GM18870 (cell line): ENCODE measurements at regions not wholly inside any gene's neighbourhood (a gene's known extent, or its start where the extent isn't known, plus 50 kb on each side); places are given as distances from the start of the nearest gene placed in this dataset.

Experiments
- ATAC-seq: cut with Tn5 transposase; IDR thresholded peaks from one replicate; pipeline ENCODE4 v1.9.1; 2021; ENCODE audit warnings: moderate library complexity; ENCODE audit not compliant: unreplicated experiment

DNA sequence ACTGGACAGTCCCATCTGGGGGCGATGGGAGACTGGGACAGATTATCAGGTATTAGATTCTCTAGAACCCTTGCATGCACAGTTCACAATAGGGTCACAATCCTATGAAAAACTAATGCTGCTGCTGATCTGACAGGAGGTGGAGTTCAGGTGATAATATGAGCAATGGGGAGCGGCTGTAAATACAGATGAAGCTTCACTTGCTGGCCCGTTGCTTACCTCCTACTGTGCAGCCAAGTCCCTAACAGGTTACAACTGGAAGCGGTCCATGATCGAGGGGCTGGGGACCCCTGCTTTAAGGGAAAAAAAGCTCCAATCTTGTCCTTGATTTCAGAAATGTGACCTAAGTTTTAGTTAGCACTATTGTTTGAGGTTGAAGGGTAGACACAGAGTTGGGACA, 175.2 kb downstream of the ZNF330 start:
- no peak for ATAC-seq

GRCh38 chr4:141402712-141403111, 182.0 kb downstream of the ZNF330 start:
- no peak for ATAC-seq

GRCh38 chr4:141403782-141404181, 183.1 kb downstream of the ZNF330 start:
- no peak for ATAC-seq

DNA sequence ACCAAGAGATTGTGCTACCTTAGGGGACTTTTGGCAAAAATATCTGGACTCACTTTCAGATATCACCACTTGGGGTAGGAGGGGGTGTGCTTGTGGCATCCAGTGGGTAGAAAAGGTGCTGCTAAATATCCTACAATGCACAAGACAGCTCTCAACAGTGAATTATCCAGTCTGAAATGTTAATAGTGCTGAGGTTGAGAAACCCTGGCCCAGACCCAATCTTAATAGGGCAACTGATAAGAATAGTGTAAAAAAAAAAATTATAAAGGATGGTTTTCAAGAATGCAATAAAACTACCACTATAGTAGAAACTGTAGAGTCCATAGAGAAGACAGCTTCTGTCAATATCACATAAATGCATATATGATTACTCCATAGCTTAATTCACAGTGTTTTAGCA, 185.5 kb downstream of the ZNF330 start:
- no peak for ATAC-seq

GRCh38 chr4:141409556-141409955, 188.9 kb downstream of the ZNF330 start:
- no peak for ATAC-seq

DNA sequence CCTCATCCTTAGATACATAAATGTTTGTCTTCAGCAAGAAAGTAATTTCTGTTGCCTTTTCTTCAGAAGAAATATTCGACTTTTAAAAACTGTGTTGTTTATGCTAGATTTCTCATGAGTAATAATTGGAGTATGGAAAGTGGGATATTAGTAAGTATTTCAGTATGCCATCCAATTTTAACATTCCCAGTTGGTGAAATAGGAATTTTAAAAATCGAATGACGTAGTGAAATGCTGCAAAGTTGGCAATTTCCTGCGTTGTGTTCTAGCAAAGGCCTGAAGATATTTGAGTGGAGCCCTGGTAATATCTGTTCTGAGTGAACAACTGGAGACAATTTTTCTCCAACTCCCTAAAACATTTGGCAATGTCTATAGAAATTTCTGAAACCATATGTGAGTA, 190.1 kb downstream of the ZNF330 start:
- no peak for ATAC-seq

GRCh38 chr4:141411936-141412335, 191.2 kb downstream of the ZNF330 start:
- ATAC-seq: no peak

DNA sequence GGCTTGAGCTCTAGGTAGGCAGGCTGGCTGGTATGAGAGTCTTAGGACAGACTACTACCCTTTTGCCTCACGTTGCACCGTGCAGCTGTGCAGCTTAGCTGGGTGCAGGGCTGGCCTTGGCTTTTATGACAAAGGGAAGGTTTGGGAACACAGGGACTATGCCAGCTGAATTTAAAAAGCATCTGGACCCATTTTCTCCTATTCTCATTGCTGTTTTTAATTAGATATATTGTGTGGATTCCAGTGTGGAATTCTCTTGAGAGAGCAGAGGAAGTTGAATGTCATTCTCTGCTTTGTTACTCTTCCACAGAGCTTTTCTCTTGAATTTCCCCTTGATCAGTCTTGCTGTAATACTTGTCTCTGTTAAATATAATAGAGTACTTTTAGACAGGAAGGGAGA, 192.7 kb downstream of the ZNF330 start:
- ATAC-seq: no peak

- no peak for ATAC-seq
These were observed 195.0 kb downstream of the ZNF330 start for GRCh38 chr4:141415651-141416050.

GRCh38 chr4:141416219-141416618, 195.5 kb downstream of the ZNF330 start:
- no peak for ATAC-seq

DNA sequence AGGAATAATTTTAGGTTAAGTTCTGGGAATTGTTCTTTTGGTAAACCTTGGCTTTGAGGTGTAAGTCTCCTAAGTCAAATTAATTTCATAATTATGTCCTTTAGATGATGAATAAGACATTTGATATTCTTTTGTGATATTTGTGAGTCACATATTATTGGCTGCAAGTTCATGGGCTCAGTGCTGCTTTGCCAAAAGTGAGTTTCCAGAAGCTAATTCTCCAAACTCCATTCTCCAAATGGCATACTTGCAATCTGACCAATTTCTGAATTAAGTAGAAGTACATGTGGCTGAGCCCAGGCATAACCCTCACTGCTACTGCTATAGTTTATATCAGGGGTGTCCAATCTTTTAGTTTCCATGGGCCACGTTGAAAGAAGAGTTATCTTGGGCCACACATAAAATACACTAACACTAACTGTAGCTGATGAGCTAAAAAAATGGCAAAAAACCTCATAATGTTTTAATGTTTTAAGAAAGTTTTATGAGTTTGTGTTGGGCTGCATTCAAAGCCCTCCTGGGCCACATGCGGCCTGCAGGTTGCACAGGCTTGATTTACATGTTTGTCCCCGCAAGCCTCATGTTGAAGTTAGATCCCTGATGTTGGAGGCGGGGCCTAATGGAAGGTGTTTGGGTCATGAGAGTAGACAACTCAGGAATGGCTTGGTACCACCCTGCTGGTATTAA, 196.1 kb downstream of the ZNF330 start:
- ATAC-seq: no peak

- ATAC-seq: no peak
These were observed 196.7 kb downstream of the ZNF330 start for GRCh38 chr4:141417387-141417786.

- no peak for ATAC-seq
These were observed 204.4 kb downstream of the ZNF330 start for GRCh38 chr4:141425124-141425523.

- ATAC-seq: no peak
These were observed 207.1 kb downstream of the ZNF330 start for GRCh38 chr4:141427726-141428296.

- ATAC-seq: peak; percentile 54
These were observed 206.4 kb upstream of the IL15 start for GRCh38 chr4:141429933-141430332.

GRCh38 chr4:141430686-141431085, 205.7 kb upstream of the IL15 start:
- no peak for ATAC-seq

GRCh38 chr4:141432000-141432712, 204.2 kb upstream of the IL15 start:
- ATAC-seq: no peak

DNA sequence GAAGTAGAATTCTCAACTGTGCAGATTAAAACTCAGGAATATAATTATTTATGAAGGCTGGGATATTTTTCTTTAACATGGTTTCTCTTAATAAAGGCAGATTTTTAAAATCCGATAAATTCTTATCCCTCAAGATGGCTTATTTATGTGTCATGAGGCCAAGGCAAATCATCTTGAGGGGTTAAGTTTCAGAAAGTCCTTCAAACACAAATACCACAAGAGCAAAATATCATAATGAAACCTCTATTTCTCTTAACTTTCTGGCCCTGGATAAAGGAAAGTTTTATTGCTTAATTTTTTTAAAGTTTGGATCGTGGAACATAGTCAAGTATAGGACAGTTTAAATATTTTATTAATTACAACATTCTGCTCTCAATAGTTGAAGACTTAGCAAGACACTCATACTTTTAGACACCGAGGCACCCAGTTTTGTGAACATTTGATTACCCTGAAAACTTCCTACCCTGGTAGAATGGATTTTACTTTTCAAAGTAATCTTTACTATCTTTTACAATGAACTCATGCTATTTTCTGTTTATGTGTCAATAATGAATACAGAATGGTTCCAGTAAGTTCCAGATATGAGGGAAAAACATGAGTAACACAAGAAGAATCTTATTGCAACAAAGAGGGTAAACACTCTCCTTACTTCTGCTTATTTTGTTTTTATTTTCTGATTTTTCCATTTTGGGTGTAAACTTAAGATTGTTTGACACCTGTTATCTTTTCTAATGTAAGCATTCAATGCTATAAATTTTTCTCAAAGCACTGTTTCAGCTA, 200.7 kb upstream of the IL15 start:
- ATAC-seq: no peak

DNA sequence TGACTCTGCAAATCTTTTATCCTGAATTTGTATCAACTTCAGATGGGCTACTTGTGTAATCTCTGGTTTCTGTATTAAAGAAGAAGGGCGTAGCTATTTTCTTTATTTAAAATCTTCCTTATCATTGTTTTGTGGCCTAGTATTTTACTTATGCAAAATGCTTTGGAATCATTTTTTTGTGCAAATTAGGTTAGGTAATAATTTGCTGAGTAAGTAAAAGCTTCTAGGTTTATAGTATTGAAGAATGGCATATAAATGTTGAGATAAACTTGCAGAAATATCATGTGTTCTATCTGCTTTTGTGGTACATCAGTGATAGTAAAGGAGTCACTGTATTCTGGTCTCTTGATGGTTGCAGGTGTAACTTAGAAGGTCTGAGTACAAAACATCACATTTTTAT, 197.2 kb upstream of the IL15 start:
- no peak for ATAC-seq

DNA sequence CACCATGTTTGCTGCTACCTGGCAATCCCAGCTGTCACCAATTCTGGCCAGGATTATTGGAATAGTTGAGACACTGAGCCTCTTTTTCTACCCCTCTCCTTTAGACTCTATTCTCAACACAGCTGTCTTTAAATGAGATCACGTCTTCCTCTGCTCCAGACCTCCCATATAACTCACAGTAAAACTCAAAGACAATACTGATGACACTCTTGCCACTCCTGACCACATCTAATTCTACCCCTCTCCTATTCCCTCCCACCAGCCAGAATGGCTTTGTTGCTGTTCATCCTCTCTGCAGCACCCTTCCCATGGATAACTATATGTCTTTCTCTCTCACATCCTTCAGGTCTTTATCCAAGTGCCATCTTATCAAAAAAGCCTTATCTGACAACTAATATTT, 188.6 kb upstream of the IL15 start:
- no peak for ATAC-seq

- no peak for ATAC-seq
These were observed 187.9 kb upstream of the IL15 start for GRCh38 chr4:141448490-141448889.

DNA sequence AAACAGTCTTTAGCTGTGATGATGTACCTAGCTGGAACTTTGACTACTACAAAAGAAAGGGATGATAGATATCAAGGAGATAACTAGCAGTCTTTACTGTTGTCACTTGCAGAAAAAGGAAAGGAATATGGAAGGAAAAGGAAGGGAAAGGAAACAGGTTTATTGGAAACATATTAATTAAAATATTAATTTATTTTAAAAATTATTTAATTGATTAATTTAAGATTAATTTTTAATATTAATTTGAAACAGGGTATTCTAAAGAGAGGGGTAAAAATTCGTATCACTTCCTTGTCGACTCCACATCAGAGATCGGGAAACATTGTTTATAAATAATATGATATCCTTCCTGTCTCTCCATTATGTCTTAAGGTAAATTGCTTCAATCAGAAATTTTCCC, 186.5 kb upstream of the IL15 start:
- ATAC-seq: no peak
